Esophagus muscularis mucosa (tissue), 4 donors: ENCODE measurements at regions not wholly inside any gene's neighbourhood (a gene's known extent, or its start where the extent isn't known, plus 50 kb on each side); places are given as distances from the start of the nearest gene placed in this dataset.

ENCODE experiments used
- CTCF ChIP-seq, 3 experiments: fragments of 200-600 bp in 2 of 3; fragments of 450-650 bp in 1 of 3; sonication (generic) in 2 of 3; IDR thresholded peaks; one replicate each; pipeline ENCODE4 v1.5.1; 2017 to 2019; ENCODE audit warnings: antibody characterized with exemption in 3 of 3, mild to moderate bottlenecking in 2 of 3, moderate library complexity in 1 of 3
- EP300 ChIP-seq: sonication (generic); formaldehyde crosslinking; IDR thresholded peaks from one replicate; pipeline ENCODE4 v1.6.1; 2017; ENCODE audit warnings: antibody characterized with exemption
- POLR2A ChIP-seq: fragments of 450-650 bp; IDR thresholded peaks from one replicate; pipeline ENCODE4 v1.6.1; 2017; ENCODE audit warnings: antibody characterized with exemption, moderate library complexity, mild to moderate bottlenecking, low read depth

- TF ChIP-seq CTCF (IDR thresholded peaks at IDR 0.05) (no peak), POLR2A (no peak), EP300 (no peak)
Measured at GRCh38 chr2:65554765-65555591, 122.6 kb upstream of the SPRED2 start.
